Loucy (cell line): ENCODE measurements at regions not wholly inside any gene's neighbourhood (a gene's known extent, or its start where the extent isn't known, plus 50 kb on each side); places are given as distances from the start of the nearest gene placed in this dataset.

Source experiments
- H2AFZ ChIP-seq: fragments of 200-600 bp; sonication (generic); 2 replicates; pipeline ENCODE4 v1.6.0; 2016; ENCODE audit warnings: antibody characterized with exemption, mild to moderate bottlenecking, low read length, moderate library complexity
- H3F3A ChIP-seq: fragments of 200-600 bp; 2 replicates; pipeline ENCODE4 v1.6.0; 2016; ENCODE audit warnings: antibody characterized with exemption, low read depth, mild to moderate bottlenecking
- H3K27me3 ChIP-seq: fragments of 200-600 bp; sonication (generic); 2 replicates; pipeline ENCODE4 v1.6.1; 2014; ENCODE audit warnings: low read length, mild to moderate bottlenecking; ENCODE audit not compliant: insufficient read depth, poor library complexity, severe bottlenecking
- H3K36me3 ChIP-seq: fragments of 200-600 bp; sonication (generic); 2 replicates; pipeline ENCODE4 v1.6.1; 2016; ENCODE audit warnings: low read length; ENCODE audit not compliant: insufficient read depth
- H3K4me1 ChIP-seq: fragments of 200-600 bp; sonication (generic); 2 replicates; pipeline ENCODE4 v1.5.1; 2014; ENCODE audit warnings: low read length, mild to moderate bottlenecking; ENCODE audit not compliant: insufficient read depth, poor library complexity, severe bottlenecking
- H3K4me2 ChIP-seq: fragments of 200-600 bp; sonication (generic); 2 replicates; pipeline ENCODE4 v1.6.0; 2014; ENCODE audit warnings: antibody characterized with exemption, low read length, low read depth, mild to moderate bottlenecking; ENCODE audit not compliant: poor library complexity, severe bottlenecking
- H3K4me3 ChIP-seq: fragments of 200-600 bp; sonication (generic); 2 replicates; pipeline ENCODE4 v1.5.1; 2014; ENCODE audit warnings: low read length, mild to moderate bottlenecking, mixed read lengths; ENCODE audit not compliant: poor library complexity, severe bottlenecking
- H3K79me2 ChIP-seq: fragments of 200-600 bp; sonication (generic); 2 replicates; pipeline ENCODE4 v1.6.1; 2014; ENCODE audit warnings: low read length; ENCODE audit not compliant: insufficient read depth
- H3K9ac ChIP-seq: fragments of 200-600 bp; sonication (generic); 2 replicates; pipeline ENCODE4 v1.6.0; 2014; ENCODE audit warnings: mild to moderate bottlenecking, low read depth, low read length, moderate library complexity; ENCODE audit not compliant: poor library complexity, severe bottlenecking
- H3K9me2 ChIP-seq: fragments of 200-600 bp; sonication (generic); replicated peaks from 2 replicates; pipeline ENCODE4 v1.6.1; 2016; ENCODE audit warnings: low read depth, low read length, mixed read lengths
- H3K9me3 ChIP-seq: fragments of 200-600 bp; sonication (generic); 2 replicates; pipeline ENCODE4 v1.6.1; 2014; ENCODE audit warnings: mild to moderate bottlenecking, antibody characterized with exemption, low read length, low read depth; ENCODE audit not compliant: insufficient read depth
- H4K20me1 ChIP-seq: fragments of 200-600 bp; sonication (generic); 2 replicates; pipeline ENCODE4 v1.6.0; 2014; ENCODE audit warnings: antibody characterized with exemption, low read length, mild to moderate bottlenecking; ENCODE audit not compliant: insufficient read depth, poor library complexity, severe bottlenecking
- CTCF ChIP-seq: fragments of 200-600 bp; sonication (generic); conservative IDR thresholded peaks from 2 replicates; pipeline ENCODE4 v1.5.1; 2014; ENCODE audit warnings: mild to moderate bottlenecking, antibody characterized with exemption, low read length
- EZH2phosphoT487 ChIP-seq: fragments of 200-600 bp; IDR thresholded peaks from 2 replicates; pipeline ENCODE4 v1.6.1; 2018; ENCODE audit warnings: antibody characterized with exemption, mild to moderate bottlenecking, moderate library complexity, borderline replicate concordance

DNA sequence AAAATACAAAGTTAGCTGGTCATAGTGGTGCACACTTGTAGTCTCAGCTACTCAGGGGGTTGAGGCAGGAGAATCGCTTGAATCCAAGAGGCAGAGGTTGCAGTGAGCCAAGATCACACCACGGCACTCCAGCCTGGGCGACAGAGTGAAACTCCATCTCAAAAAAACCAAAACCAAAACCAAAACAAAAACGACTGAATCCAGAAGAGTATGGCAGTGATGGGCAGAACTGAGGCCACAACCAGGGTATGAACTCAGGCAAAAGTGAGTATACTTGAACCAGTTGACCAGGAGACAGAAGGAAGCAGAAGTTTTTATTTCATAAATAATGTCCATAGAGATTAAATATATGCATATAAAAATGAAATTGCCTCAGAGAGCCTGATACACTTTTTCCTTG, 620.0 kb upstream of the SEL1L start:
- Histone ChIP-seq H3K4me1 (no peaks in the 10 kb centered on the region), H3K36me3 (no peaks in the 10 kb centered on the region), H3K9ac (no peak overlapping the region), H3K4me3 (no peak overlapping the region), H3K79me2 (no peaks in the 10 kb centered on the region), H4K20me1 (no peaks in the 10 kb centered on the region), H2AFZ (no peak overlapping the region), H3K4me2 (no peak overlapping the region), H3K9me3 (no peaks in the 10 kb centered on the region), H3K27me3 (no peaks in the 10 kb centered on the region), H3K9me2 (no peaks in the 10 kb centered on the region), H3F3A (no peaks in the 10 kb centered on the region)
- no peak for TF ChIP-seq CTCF
- TF ChIP-seq EZH2phosphoT487: no peak

DNA sequence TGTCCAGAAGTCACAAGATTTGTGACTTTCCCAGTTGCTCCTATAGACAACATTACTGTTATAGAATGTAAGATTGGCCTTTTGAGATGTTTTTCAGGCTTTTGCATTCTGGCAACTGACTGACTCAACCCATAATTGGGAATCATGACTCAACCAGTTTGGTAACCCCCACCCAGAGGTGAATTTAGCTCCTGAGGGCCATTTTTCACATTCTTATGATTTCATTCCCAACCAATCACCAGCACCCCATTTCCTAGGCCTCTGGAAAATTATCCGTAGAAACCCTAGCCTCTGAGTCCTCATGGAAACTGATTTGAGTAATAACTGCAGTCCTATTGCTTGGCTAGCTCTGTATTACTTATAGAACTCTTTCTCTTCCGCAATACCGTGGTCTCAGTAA, 626.0 kb upstream of the SEL1L start:
- Histone ChIP-seq H4K20me1 (no peaks in the 10 kb centered on the region), H3K36me3 (no peaks in the 10 kb centered on the region), H3F3A (no peaks in the 10 kb centered on the region), H3K79me2 (no peaks in the 10 kb centered on the region), H3K4me2 (no peak overlapping the region), H3K9ac (no peak overlapping the region), H3K9me2 (no peaks in the 10 kb centered on the region), H3K9me3 (peaks cover 2% of the 10 kb centered on the region; the same call in 1 of the 2 replicates), H3K27me3 (no peaks in the 10 kb centered on the region), H3K4me3 (no peak overlapping the region), H3K4me1 (no peaks in the 10 kb centered on the region), H2AFZ (no peak overlapping the region)
- TF ChIP-seq EZH2phosphoT487 (no peak), CTCF (no peak)

DNA sequence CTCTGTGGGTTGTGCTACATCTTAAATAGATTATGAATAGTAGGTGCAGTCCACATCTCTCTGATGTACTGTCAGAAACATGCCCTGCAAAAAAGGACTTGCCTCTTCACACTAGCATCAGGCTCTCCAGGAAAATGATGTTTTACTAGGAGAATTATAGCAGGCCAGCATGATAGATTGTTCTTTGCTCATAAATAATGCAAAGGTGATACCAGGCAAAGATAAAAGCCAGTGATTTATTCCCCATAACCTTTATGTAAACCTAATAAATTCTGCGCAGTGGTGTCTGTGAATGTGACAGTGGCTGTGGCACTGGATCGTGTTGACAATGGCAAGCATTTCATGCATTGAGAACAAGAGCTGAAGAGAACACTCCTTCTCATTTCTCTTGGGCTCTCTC, 646.5 kb upstream of the SEL1L start:
- Histone ChIP-seq H3K9me2 (no peaks in the 10 kb centered on the region), H3K27me3 (no peaks in the 10 kb centered on the region), H4K20me1 (no peaks in the 10 kb centered on the region), H3F3A (no peaks in the 10 kb centered on the region), H3K4me1 (no peaks in the 10 kb centered on the region), H3K36me3 (no peaks in the 10 kb centered on the region), H3K4me2 (no peak overlapping the region), H3K4me3 (no peak overlapping the region), H2AFZ (no peak overlapping the region), H3K79me2 (no peaks in the 10 kb centered on the region), H3K9ac (no peak overlapping the region), H3K9me3 (no peaks in the 10 kb centered on the region)
- TF ChIP-seq CTCF (no peak), EZH2phosphoT487 (no peak)
